ENCODE measurements at regions not wholly inside any gene's neighbourhood (a gene's known extent, or its start where the extent isn't known, plus 50 kb on each side); places are given as distances from the start of the nearest gene placed in this dataset.

- H3K4me3 ChIP-seq, result no peak overlapping the region
- no peak for TF ChIP-seq CTCF (IDR thresholded peaks at IDR 0.05 in 8 of 11, conservative IDR thresholded peaks at IDR 0.05 in 3 of 11)
- TF ChIP-seq POLR2A (IDR thresholded peaks at IDR 0.05), result no peak
- no peak for TF ChIP-seq POLR2AphosphoS5 (IDR thresholded peaks at IDR 0.05)
- 93 to 97% (median 96%) methylated on average over 3 of the region's 3 CpGs for WGBS, 5 donors
- no peaks in the 10 kb centered on the region for H3K27me3 ChIP-seq (replicated peaks in 1 of 7)
- H3K4me1 ChIP-seq, result peaks cover 0 to 23% (median 17%) of the 10 kb centered on the region in 6 donors
- intact Hi-C loops (cut with DNase I; ENCODE audit: low total_unique reads), result no loop called here
- no peak overlapping the region for H3K27ac ChIP-seq
- H3K36me3 ChIP-seq, result no peaks in the 10 kb centered on the region
- no peak for DNase-seq
- peaks cover 0 to 19% (median 6%) of the 10 kb centered on the region in 8 donors for H3K9me3 ChIP-seq
Observed at GRCh38 chr4:3351997-3352396, 59.2 kb downstream of the RGS12 start.

GRCh38 chr4:3352505-3352904 lies 59.7 kb downstream of the RGS12 start:
- intact Hi-C loops (cut with DNase I; ENCODE audit: low total_unique reads), result no loop called here

GRCh38 chr4:3352941-3353594 lies 60.2 kb downstream of the RGS12 start:
- no peak overlapping the region for H3K4me3 ChIP-seq
- peaks cover 0 to 23% (median 17%) of the 10 kb centered on the region in 6 donors for H3K4me1 ChIP-seq
- no peak overlapping the region for H3K27ac ChIP-seq
- H3K27me3 ChIP-seq (replicated peaks in 1 of 7), result no peaks in the 10 kb centered on the region
- DNase-seq, result no peak
- no peaks in the 10 kb centered on the region for H3K36me3 ChIP-seq
- 95 to 98% (median 97%) methylated on average over 14 of the region's 14 CpGs for WGBS, 5 donors
- no peak for TF ChIP-seq CTCF (IDR thresholded peaks at IDR 0.05 in 8 of 11, conservative IDR thresholded peaks at IDR 0.05 in 3 of 11)
- TF ChIP-seq POLR2A (IDR thresholded peaks at IDR 0.05), result no peak
- TF ChIP-seq POLR2AphosphoS5 (IDR thresholded peaks at IDR 0.05), result no peak
- intact Hi-C loops (cut with DNase I; ENCODE audit: low total_unique reads), result no loop called here
- peaks cover 0 to 19% (median 7%) of the 10 kb centered on the region in 8 donors for H3K9me3 ChIP-seq

More at GRCh38 chr4:3352505-3352904, 59.7 kb downstream of the RGS12 start:
- Histone ChIP-seq H3K27ac (no peak overlapping the region), H3K4me1 (peaks cover 0 to 23% (median 17%) of the 10 kb centered on the region in 6 donors), H3K9me3 (peaks cover 0 to 19% (median 6%) of the 10 kb centered on the region in 8 donors), H3K27me3 (replicated peaks in 1 of 7) (no peaks in the 10 kb centered on the region), H3K36me3 (no peaks in the 10 kb centered on the region), H3K4me3 (no peak overlapping the region)
- WGBS, 5 donors, result 93 to 99% (median 96%) methylated on average over 5 of the region's 5 CpGs
- TF ChIP-seq POLR2AphosphoS5 (IDR thresholded peaks at IDR 0.05) (no peak), POLR2A (IDR thresholded peaks at IDR 0.05) (no peak), CTCF (IDR thresholded peaks at IDR 0.05 in 8 of 11, conservative IDR thresholded peaks at IDR 0.05 in 3 of 11) (no peak)
- no peak for DNase-seq

- H3K4me1 ChIP-seq, result peaks cover 0 to 29% (median 22%) of the 10 kb centered on the region in 6 donors
- peaks cover 0 to 19% (median 7%) of the 10 kb centered on the region in 8 donors for H3K9me3 ChIP-seq
- H3K27ac ChIP-seq, result peak overlapping the region in 2 of 8 donors; percentile 81 to 86
- 86 to 100% (median 96%) methylated on average over 4 of the region's 4 CpGs for WGBS, 5 donors
- TF ChIP-seq POLR2AphosphoS5 (IDR thresholded peaks at IDR 0.05) (no peak), POLR2A (IDR thresholded peaks at IDR 0.05) (no peak), CTCF (IDR thresholded peaks at IDR 0.05 in 8 of 11, conservative IDR thresholded peaks at IDR 0.05 in 3 of 11) (no peak)
- H3K36me3 ChIP-seq, result no peaks in the 10 kb centered on the region
- no peaks in the 10 kb centered on the region for H3K27me3 ChIP-seq (replicated peaks in 1 of 7)
- intact Hi-C loops (cut with DNase I; ENCODE audit: low total_unique reads), result no loop called here
- H3K4me3 ChIP-seq, result no peak overlapping the region
- DNase-seq, result no peak
Observed at GRCh38 chr4:3353752-3354454, 61.1 kb downstream of the RGS12 start.

Measured in spleen (tissue), 11 donors.